GM10248 (cell line): ENCODE measurements at regions not wholly inside any gene's neighbourhood (a gene's known extent, or its start where the extent isn't known, plus 50 kb on each side); places are given as distances from the start of the nearest gene placed in this dataset.

Experiments used
- CTCF ChIA-PET: fragments of 300-600 bp; sonication (Branson Sonifier 250); formaldehyde crosslinking; extraction: SDS; loops from one replicate; lab custom pipeline; 2021; ENCODE audit warnings: antibody characterized with exemption; lab: Yijun Ruan, JAX
- POLR2A ChIA-PET: fragments of 350-650 bp; sonication (Branson Sonifier 250); formaldehyde crosslinking; extraction: SDS; loops from one replicate; lab custom pipeline; 2020; ENCODE audit warnings: antibody characterized with exemption; lab: Yijun Ruan, JAX
- DNase-seq: peaks from one replicate; pipeline ENCODE4 v3.0.0; 2012; ENCODE audit errors: extremely low spot score
- CTCF ChIP-seq: IDR thresholded peaks from 2 replicates; pipeline ENCODE4 v1.5.1; 2012; ENCODE audit warnings: mild to moderate bottlenecking, low read depth; ENCODE audit errors: extremely low read depth, missing control alignments, control extremely low read depth

- CTCF ChIA-PET: no interaction called here
- POLR2A ChIA-PET: no interaction called here
- no peak for TF ChIP-seq CTCF
- no peak for DNase-seq
Measured at GRCh38 chr13:90534617-90535370, 812.7 kb upstream of the MIR17HG start.

GRCh38 chr13:90535421-90535820 lies 812.1 kb upstream of the MIR17HG start:
- DNase-seq: no peak
- POLR2A ChIA-PET: no interaction called here
- no peak for TF ChIP-seq CTCF
- CTCF ChIA-PET: no interaction called here

GRCh38 chr13:90538063-90538462 lies 809.4 kb upstream of the MIR17HG start:
- ChIA-PET POLR2A (no interaction called here), CTCF (interaction anchor here (1.1 to 1.3 kb wide), 2 partner anchors 12 to 22 kb away, joined by 3 to 4 read pairs; no protein-coding TSS in a partner anchor)
- no peak for TF ChIP-seq CTCF
- no peak for DNase-seq

GRCh38 chr13:90541346-90541745 lies 806.1 kb upstream of the MIR17HG start:
- ChIA-PET CTCF (interaction anchor here (1.3 kb wide), 1 partner anchor 30 kb away, joined by 3 read pairs; no protein-coding TSS in a partner anchor), POLR2A (no interaction called here)
- no peak for DNase-seq
- TF ChIP-seq CTCF: no peak

GRCh38 chr13:90542959-90543505 lies 804.5 kb upstream of the MIR17HG start:
- ChIA-PET CTCF (no interaction called here), POLR2A (no interaction called here)
- no peak for DNase-seq
- no peak for TF ChIP-seq CTCF

- TF ChIP-seq CTCF: no peak
- DNase-seq: no peak
- ChIA-PET POLR2A (no interaction called here), CTCF (no interaction called here)
Measured at GRCh38 chr13:90545070-90545840, 802.2 kb upstream of the MIR17HG start.
